HEK293 (cell line): ENCODE measurements at regions not wholly inside any gene's neighbourhood (a gene's known extent, or its start where the extent isn't known, plus 50 kb on each side); places are given as distances from the start of the nearest gene placed in this dataset.

Experiments used
- CTCF ChIA-PET: fragments of 350-600 bp; formaldehyde crosslinking; extraction: SDS; loops from one replicate; lab custom pipeline; 2021; ENCODE audit warnings: antibody characterized with exemption; lab: Yijun Ruan, JAX
- POLR2A ChIA-PET: fragments of 300-600 bp; formaldehyde crosslinking; extraction: SDS; loops from one replicate; lab custom pipeline; 2020; ENCODE audit warnings: antibody characterized with exemption, inconsistent platforms; lab: Yijun Ruan, JAX
- H3K27ac ChIP-seq: fragments of 200-500 bp; sonication (Bioruptor generic); 2 replicates; pipeline ENCODE4 v1.5.1; 2014; ENCODE audit warnings: low read depth, low read length, control low read depth, inconsistent platforms; ENCODE audit errors: extremely low read depth
- H3K36me3 ChIP-seq, 2 experiments: fragments of 200-500 bp in 1 of 2; sonication (Bioruptor generic) in 1 of 2; 1 replicate in 1 of 2; 2 replicates in 1 of 2; pipeline ENCODE4 v1.5.1; 2014 to 2017; ENCODE audit warnings: inconsistent platforms in 2 of 2, low read length in 2 of 2; ENCODE audit not compliant: control insufficient read depth in 2 of 2, insufficient read depth in 1 of 2
- H3K4me1 ChIP-seq: fragments of 200-500 bp; sonication (Bioruptor generic); 2 replicates; pipeline ENCODE4 v1.5.1; 2014; ENCODE audit warnings: mild to moderate bottlenecking, low read length, inconsistent platforms; ENCODE audit not compliant: control insufficient read depth, insufficient read depth
- H3K4me3 ChIP-seq: 2 replicates; pipeline ENCODE4 v1.5.1; 2011; ENCODE audit warnings: low read depth, mild to moderate bottlenecking, control low read depth, low read length, moderate library complexity
- H3K9me3 ChIP-seq: fragments of 200-500 bp; sonication (Bioruptor generic); 2 replicates; pipeline ENCODE4 v1.5.1; 2014; ENCODE audit warnings: low read depth, low read length, inconsistent platforms; ENCODE audit not compliant: control insufficient read depth, insufficient read depth
- ATF2 ChIP-seq: fragments of 450-650 bp; formaldehyde crosslinking; IDR thresholded peaks from 2 replicates; pipeline ENCODE4 v1.5.1; 2016; ENCODE audit warnings: missing biosample characterization, missing genetic modification characterization, low read depth
- BCL6B ChIP-seq: fragments of 450-650 bp; formaldehyde crosslinking; IDR thresholded peaks from 2 replicates; pipeline ENCODE4 v1.5.1; 2017; ENCODE audit warnings: missing biosample characterization, missing genetic modification characterization
- GLIS1 ChIP-seq: fragments of 450-650 bp; formaldehyde crosslinking; IDR thresholded peaks from 2 replicates; pipeline ENCODE4 v1.5.1; 2016; ENCODE audit warnings: missing biosample characterization, missing genetic modification characterization
- MZF1 ChIP-seq: fragments of 450-650 bp; formaldehyde crosslinking; IDR thresholded peaks from 2 replicates; pipeline ENCODE4 v1.5.1; 2017; ENCODE audit warnings: missing biosample characterization, missing genetic modification characterization, borderline replicate concordance
- PRDM10 ChIP-seq: fragments of 450-650 bp; formaldehyde crosslinking; IDR thresholded peaks from 2 replicates; pipeline ENCODE4 v1.5.1; 2016; ENCODE audit warnings: missing biosample characterization, missing genetic modification characterization
- RBAK ChIP-seq: fragments of 450-650 bp; formaldehyde crosslinking; IDR thresholded peaks from 2 replicates; pipeline ENCODE4 v1.5.1; 2016; ENCODE audit warnings: missing biosample characterization, missing genetic modification characterization
- SETDB1 ChIP-seq: IDR thresholded peaks from one replicate; pipeline ENCODE4 v1.6.1; 2017; ENCODE audit warnings: mild to moderate bottlenecking, low read length, moderate library complexity, mixed read lengths; ENCODE audit not compliant: insufficient read length
- SP7 ChIP-seq: fragments of 450-650 bp; formaldehyde crosslinking; IDR thresholded peaks from 2 replicates; pipeline ENCODE4 v1.5.1; 2016; ENCODE audit warnings: missing biosample characterization, missing genetic modification characterization
- TRIM28 ChIP-seq: IDR thresholded peaks from 2 replicates; pipeline ENCODE4 v1.6.1; 2011; ENCODE audit warnings: low read length, control low read depth, borderline replicate concordance
- ZBTB48 ChIP-seq: fragments of 450-650 bp; formaldehyde crosslinking; IDR thresholded peaks from 2 replicates; pipeline ENCODE4 v1.5.1; 2016; ENCODE audit warnings: missing biosample characterization, missing genetic modification characterization
- ZNF19 ChIP-seq: fragments of 450-650 bp; formaldehyde crosslinking; IDR thresholded peaks from 2 replicates; pipeline ENCODE4; 2016; ENCODE audit warnings: missing biosample characterization, missing genetic modification characterization, low read depth
- ZNF280D ChIP-seq: fragments of 450-650 bp; formaldehyde crosslinking; IDR thresholded peaks from 2 replicates; pipeline ENCODE4 v1.5.1; 2016; ENCODE audit warnings: missing biosample characterization, missing genetic modification characterization
- ZNF433 ChIP-seq: fragments of 450-650 bp; formaldehyde crosslinking; IDR thresholded peaks from 2 replicates; pipeline ENCODE4 v1.5.1; 2016; ENCODE audit warnings: missing biosample characterization, missing genetic modification characterization, low read depth
- ZNF514 ChIP-seq: fragments of 450-650 bp; formaldehyde crosslinking; IDR thresholded peaks from 2 replicates; pipeline ENCODE4 v1.5.1; 2016; ENCODE audit warnings: missing biosample characterization, missing genetic modification characterization
- ZNF529 ChIP-seq: fragments of 450-650 bp; formaldehyde crosslinking; IDR thresholded peaks from 2 replicates; pipeline ENCODE4 v1.5.1; 2017; ENCODE audit warnings: missing genetic modification characterization, missing biosample characterization; ENCODE audit not compliant: insufficient replicate concordance
- ZNF555 ChIP-seq: fragments of 450-650 bp; formaldehyde crosslinking; conservative IDR thresholded peaks from 2 replicates; pipeline ENCODE4 v1.5.1; 2017; ENCODE audit warnings: missing biosample characterization, mild to moderate bottlenecking, missing genetic modification characterization, inconsistent platforms
- ZNF626 ChIP-seq: fragments of 450-650 bp; sonication (Bioruptor Pico); formaldehyde crosslinking; IDR thresholded peaks from 2 replicates; pipeline ENCODE4 v1.5.1; 2018; ENCODE audit warnings: missing biosample characterization, missing genetic modification characterization, inconsistent platforms
- ZNF629 ChIP-seq: fragments of 450-650 bp; formaldehyde crosslinking; IDR thresholded peaks from 2 replicates; pipeline ENCODE4 v1.5.1; 2017; ENCODE audit warnings: missing biosample characterization, missing genetic modification characterization
- ZXDB ChIP-seq: fragments of 450-650 bp; formaldehyde crosslinking; IDR thresholded peaks from 2 replicates; pipeline ENCODE4 v1.5.1; 2016; ENCODE audit warnings: missing biosample characterization, missing genetic modification characterization

- Histone ChIP-seq H3K27ac (no peak overlapping the region), H3K36me3 (no peaks in the 10 kb centered on the region), H3K4me1 (peaks cover 3% of the 10 kb centered on the region; the same call in 1 of the 2 replicates), H3K9me3 (no peaks in the 10 kb centered on the region), H3K4me3 (no peak overlapping the region)
- CTCF ChIA-PET, result interaction anchor here (0.5 kb wide), 1 partner anchor 1348 kb away, joined by 4 read pairs; no protein-coding TSS in a partner anchor
- POLR2A ChIA-PET, result no interaction called here
- TF ChIP-seq ZNF19 (tag by site-specific recombination), result no peak
- no peak for TF ChIP-seq ZBTB48
- no peak for TF ChIP-seq ZNF529 (tag by site-specific recombination)
- no peak for TF ChIP-seq MZF1
- no peak for TF ChIP-seq ZNF555 (tag by site-specific recombination)
- TF ChIP-seq SETDB1, result peak; percentile 67
- TF ChIP-seq PRDM10 (tag by site-specific recombination), result peak; percentile 34; the same call in 1 of the 2 replicates
- TF ChIP-seq ZNF514 (tag by site-specific recombination), result no peak
- 0 out of 2 replicates have a peak, but pooled peaks have one; percentile 27 for TF ChIP-seq ZNF629 (tag by site-specific recombination)
- TF ChIP-seq BCL6B (tag by site-specific recombination), result no peak
- TF ChIP-seq ZNF626, result no peak
- TF ChIP-seq ZNF280D (tag by site-specific recombination), result no peak
- no peak for TF ChIP-seq GLIS1 (tag by site-specific recombination)
- no peak for TF ChIP-seq ATF2
- no peak for TF ChIP-seq ZNF433 (tag by site-specific recombination)
- peak; percentile 84 for TF ChIP-seq TRIM28
- 0 out of 2 replicates have a peak, but pooled peaks have one; percentile 20 for TF ChIP-seq SP7 (tag by site-specific recombination)
- TF ChIP-seq RBAK (tag by site-specific recombination), result peak; percentile 95
- TF ChIP-seq ZXDB (tag by site-specific recombination), result no peak
These were observed 586.3 kb upstream of the ANKRD30A start for GRCh38 chr10:36538953-36539586.
